CD14-positive monocyte (primary cell): ENCODE measurements at regions not wholly inside any gene's neighbourhood (a gene's known extent, or its start where the extent isn't known, plus 50 kb on each side); places are given as distances from the start of the nearest gene placed in this dataset.

ENCODE experiments used
- DNase-seq, 3 donors: peaks; one replicate each; pipeline ENCODE4 v3.0.0-alpha.2; 2011 to 2022
- H2AFZ ChIP-seq: 2 replicates; pipeline ENCODE4 v1.6.0; 2012; ENCODE audit warnings: mild to moderate bottlenecking, low read depth, low read length, inconsistent platforms; ENCODE audit not compliant: insufficient read depth, poor library complexity, severe bottlenecking
- H3K27ac ChIP-seq, 2 donors: 1 replicate in 1 of 2; 2 replicates in 1 of 2; pipeline ENCODE4 v1.5.1; 2012 to 2013; ENCODE audit warnings: low read length in 2 of 2, control low read depth in 1 of 2, inconsistent platforms in 1 of 2, low read depth in 1 of 2, mild to moderate bottlenecking in 1 of 2
- H3K27me3 ChIP-seq, 2 donors: one replicate each; pipeline versions ENCODE4 v1.6.0 to v1.6.1; 2011 to 2013; ENCODE audit warnings: low read length in 2 of 2; ENCODE audit not compliant: control insufficient read depth in 2 of 2, insufficient read depth in 2 of 2
- H3K36me3 ChIP-seq, 2 donors: replicated peaks in 1 of 2; 1 replicate in 1 of 2; 2 replicates in 1 of 2; pipeline versions ENCODE4 v1.5.1 to v1.6.1; 2012 to 2013; ENCODE audit warnings: low read length in 2 of 2, control low read depth in 1 of 2, inconsistent platforms in 1 of 2, mild to moderate bottlenecking in 1 of 2; ENCODE audit not compliant: insufficient read depth in 2 of 2, control insufficient read depth in 1 of 2
- H3K4me1 ChIP-seq, 2 donors: 1 replicate in 1 of 2; 2 replicates in 1 of 2; pipeline versions ENCODE4 v1.5.1 to v1.6.1; 2012 to 2013; ENCODE audit warnings: low read length in 2 of 2, control low read depth in 1 of 2, inconsistent platforms in 1 of 2, mild to moderate bottlenecking in 1 of 2, moderate library complexity in 1 of 2; ENCODE audit not compliant: insufficient read depth in 2 of 2, control insufficient read depth in 1 of 2
- H3K4me2 ChIP-seq: replicated peaks from 2 replicates; pipeline ENCODE3; 2012; ENCODE audit warnings: low read length, moderate library complexity, mild to moderate bottlenecking; ENCODE audit not compliant: poor library complexity, severe bottlenecking; ENCODE audit errors: extremely low read depth
- H3K4me3 ChIP-seq, 3 experiments: fragments of 200-600 bp in 1 of 3; sonication (generic) in 1 of 3; replicated peaks in 1 of 3; 1 replicate in 2 of 3; 2 replicates in 1 of 3; pipeline ENCODE4 v1.5.1; 2011 to 2013; ENCODE audit warnings: low read length in 3 of 3, mild to moderate bottlenecking in 3 of 3, control low read depth in 2 of 3, low read depth in 2 of 3, inconsistent platforms in 1 of 3, moderate library complexity in 1 of 3
- H3K79me2 ChIP-seq: 2 replicates; pipeline ENCODE4 v1.6.0; 2012; ENCODE audit warnings: mild to moderate bottlenecking, control low read depth, inconsistent platforms, low read length, moderate library complexity; ENCODE audit not compliant: insufficient read depth
- H3K9ac ChIP-seq: 2 replicates; pipeline ENCODE4 v1.6.0; 2017; ENCODE audit warnings: low read length, mild to moderate bottlenecking; ENCODE audit not compliant: insufficient read depth, poor library complexity, severe bottlenecking
- H3K9me3 ChIP-seq, 2 donors: replicated peaks in 1 of 2; 1 replicate in 1 of 2; 2 replicates in 1 of 2; pipeline versions ENCODE4 v1.5.1 to v1.6.1; 2012 to 2013; ENCODE audit warnings: low read length in 2 of 2, control low read depth in 1 of 2; ENCODE audit not compliant: control insufficient read depth in 1 of 2, insufficient read depth in 1 of 2
- H4K20me1 ChIP-seq: 2 replicates; pipeline ENCODE4 v1.6.0; 2012; ENCODE audit warnings: mild to moderate bottlenecking, low read length, control low read depth, moderate library complexity; ENCODE audit not compliant: insufficient read depth
- H3K27ac Mint-ChIP-seq, 7 donors: one replicate each; pipeline ENCODE4 v1.8.0; 2020; ENCODE audit warnings: mild to moderate bottlenecking in 7 of 7, mixed read lengths in 7 of 7, moderate library complexity in 6 of 7, inconsistent platforms in 2 of 7
- H3K27me3 Mint-ChIP-seq, 3 donors: one replicate each; pipeline ENCODE4 v1.8.0; 2021 to 2022; ENCODE audit warnings: low read depth in 3 of 3, mild to moderate bottlenecking in 3 of 3, mixed read lengths in 3 of 3, moderate library complexity in 3 of 3, inconsistent platforms in 1 of 3
- H3K36me3 Mint-ChIP-seq, 2 donors: one replicate each; pipeline ENCODE4 v1.8.0; 2020; ENCODE audit warnings: mixed read lengths in 2 of 2, inconsistent platforms in 1 of 2, mild to moderate bottlenecking in 1 of 2
- H3K4me1 Mint-ChIP-seq: one replicate; pipeline ENCODE4 v1.8.0; 2020; ENCODE audit warnings: mild to moderate bottlenecking, mixed read lengths
- H3K4me3 Mint-ChIP-seq, 2 donors: one replicate each; pipeline ENCODE4 v1.8.0; 2020; ENCODE audit warnings: mild to moderate bottlenecking in 2 of 2, mixed read lengths in 2 of 2, moderate library complexity in 1 of 2
- H3K9me3 Mint-ChIP-seq, 7 donors: one replicate each; pipeline ENCODE4 v1.8.0; 2020 to 2022; ENCODE audit warnings: mixed read lengths in 7 of 7, mild to moderate bottlenecking in 6 of 7, moderate library complexity in 6 of 7, inconsistent platforms in 2 of 7
- CTCF ChIP-seq: fragments of 200-600 bp; IDR thresholded peaks from one replicate; pipeline ENCODE4 v1.8.0; 2022; ENCODE audit warnings: antibody characterized with exemption, mild to moderate bottlenecking
- WGBS: methylation state at CpG from one replicate; pipeline ENCODE4 v1.1.5; 2013; ENCODE audit warnings: missing lambda C conversion rate; ENCODE audit not compliant: insufficient coverage; 5-methylcytosine and 5-hydroxymethylcytosine counted together
- intact Hi-C, 2 donors: fragments of 100-400 bp; cut with micrococcal nuclease; formaldehyde crosslinking; loops; one replicate each; pipeline versions ENCODE4 v1.15.0 to v1.15.1; 2023

- Histone ChIP-seq H3K27me3 (no peaks in the 10 kb centered on the region), H4K20me1 (no peaks in the 10 kb centered on the region), H3K4me1 (no peaks in the 10 kb centered on the region), H3K36me3 (no peaks in the 10 kb centered on the region), H3K9ac (no peak overlapping the region), H2AFZ (no peak overlapping the region), H3K4me2 (no peak overlapping the region), H3K79me2 (no peaks in the 10 kb centered on the region), H3K27ac (no peak overlapping the region), H3K9me3 (no peaks in the 10 kb centered on the region), H3K4me3 (no peak overlapping the region)
- intact Hi-C loops: no loop called here
- H3K36me3 Mint-ChIP-seq: no peaks in the 10 kb centered on the region
- DNase-seq: no peak
- WGBS: 96% methylated on average over 7 of the region's 7 CpGs
- H3K9me3 Mint-ChIP-seq: no peaks in the 10 kb centered on the region
- no peak overlapping the region for H3K27ac Mint-ChIP-seq
- no peaks in the 10 kb centered on the region for H3K4me1 Mint-ChIP-seq
- no peak overlapping the region for H3K4me3 Mint-ChIP-seq
- peaks cover under 1 to 8% (median 8%) of the 10 kb centered on the region in 3 donors for H3K27me3 Mint-ChIP-seq
- TF ChIP-seq CTCF: no peak
Measured at GRCh38 chr22:27386186-27386585, 415.4 kb downstream of the MN1 start.

- no peak for TF ChIP-seq CTCF
- H2AFZ ChIP-seq: no peak overlapping the region
- Mint-ChIP-seq H3K27me3 (peaks cover 3 to 8% (median 7%) of the 10 kb centered on the region in 3 donors), H3K4me3 (no peak overlapping the region), H3K36me3 (no peaks in the 10 kb centered on the region), H3K27ac (no peak overlapping the region), H3K9me3 (no peaks in the 10 kb centered on the region), H3K4me1 (no peaks in the 10 kb centered on the region)
- no peak overlapping the region for H3K4me3 ChIP-seq
- H3K9me3 ChIP-seq: no peaks in the 10 kb centered on the region
- H3K4me2 ChIP-seq: no peak overlapping the region
- H3K27me3 ChIP-seq: no peaks in the 10 kb centered on the region
- no peaks in the 10 kb centered on the region for H4K20me1 ChIP-seq
- DNase-seq: no peak
- H3K9ac ChIP-seq: no peak overlapping the region
- no peaks in the 10 kb centered on the region for H3K36me3 ChIP-seq
- no peak overlapping the region for H3K27ac ChIP-seq
- H3K4me1 ChIP-seq: no peaks in the 10 kb centered on the region
- no peaks in the 10 kb centered on the region for H3K79me2 ChIP-seq
- 80% methylated on average over 1 of the region's 6 CpGs for WGBS
- intact Hi-C loops: no loop called here
Measured at GRCh38 chr22:27387561-27387960, 414.0 kb downstream of the MN1 start.
